Sigmoid colon (tissue), 3 donors: ENCODE measurements at regions not wholly inside any gene's neighbourhood (a gene's known extent, or its start where the extent isn't known, plus 50 kb on each side); places are given as distances from the start of the nearest gene placed in this dataset.

Experiments
- CTCF ChIP-seq, 4 experiments: fragments of 450-650 bp in 3 of 4; fragments of 200-600 bp in 1 of 4; IDR thresholded peaks; one replicate each; pipeline ENCODE4 v1.5.1; 2016 to 2019; ENCODE audit warnings: antibody characterized with exemption in 4 of 4, mild to moderate bottlenecking in 3 of 4, moderate library complexity in 2 of 4
- POLR2A ChIP-seq, 2 donors: fragments of 450-650 bp; IDR thresholded peaks; one replicate each; pipeline ENCODE4 v1.6.1; 2016; ENCODE audit warnings: antibody characterized with exemption in 2 of 2, mild to moderate bottlenecking in 2 of 2, moderate library complexity in 2 of 2

- TF ChIP-seq POLR2A (IDR thresholded peaks at IDR 0.05) (no peak), CTCF (IDR thresholded peaks at IDR 0.05) (no peak)
Measured at GRCh38 chr11:123282597-123282996, 87.5 kb upstream of the CLMP start.
